ENCODE measurements at regions not wholly inside any gene's neighbourhood (a gene's known extent, or its start where the extent isn't known, plus 50 kb on each side); places are given as distances from the start of the nearest gene placed in this dataset.

- no peak for DNase-seq (ENCODE audit: low spot score)
Observed at GRCh38 chr12:30019366-30020140, 235.8 kb upstream of the TMTC1 start.

DNA sequence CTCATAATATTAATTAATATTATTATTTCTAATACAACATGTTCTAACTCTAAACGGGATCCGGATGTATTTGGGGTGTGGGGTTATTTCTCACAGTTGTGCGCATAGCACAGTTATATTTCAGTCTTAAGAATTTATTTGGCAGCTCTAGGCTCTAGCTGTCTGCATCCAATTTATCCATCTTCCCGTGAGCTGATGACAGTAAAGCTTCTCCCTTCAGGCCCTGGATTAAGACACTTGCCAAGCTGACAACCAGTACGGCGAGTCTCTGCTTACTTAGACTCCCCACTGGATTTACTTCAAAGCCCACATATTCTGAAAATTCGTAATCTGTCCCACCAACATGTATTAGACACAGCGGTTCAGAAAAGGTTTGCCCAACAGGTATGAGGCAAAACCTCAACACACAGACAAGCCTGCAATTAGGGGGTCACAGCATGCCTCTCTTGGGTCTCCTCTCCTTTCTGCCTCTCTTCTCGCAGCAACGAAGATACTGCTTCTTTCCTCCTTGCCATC lies 232.9 kb upstream of the TMTC1 start:
- no peak for DNase-seq (ENCODE audit: low spot score)

- no peak for DNase-seq (ENCODE audit: low spot score)
Observed at GRCh38 chr12:30015631-30016337, 232.0 kb upstream of the TMTC1 start.

DNA sequence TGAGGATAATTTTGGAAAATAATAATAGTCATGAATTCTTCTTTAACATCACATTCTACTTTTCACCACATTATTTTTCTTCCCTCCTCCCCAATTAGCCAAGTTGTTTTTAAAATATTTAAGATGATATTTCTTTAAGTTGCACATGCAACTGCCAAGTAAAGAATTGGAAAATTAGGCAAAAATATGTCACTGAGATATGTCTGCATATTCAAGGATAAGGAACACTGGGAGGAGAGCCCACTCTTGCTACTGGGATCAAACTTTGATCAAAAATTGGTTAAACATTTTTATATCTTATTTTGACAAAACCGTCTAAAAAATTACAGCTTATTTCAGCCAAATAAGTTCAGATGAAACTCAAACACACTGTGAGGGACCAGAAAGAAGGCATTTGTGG lies 231.2 kb upstream of the TMTC1 start:
- DNase-seq (ENCODE audit: low spot score): no peak

- DNase-seq (ENCODE audit: low spot score): no peak
Observed at GRCh38 chr12:30012816-30013450, 229.2 kb upstream of the TMTC1 start.

DNA sequence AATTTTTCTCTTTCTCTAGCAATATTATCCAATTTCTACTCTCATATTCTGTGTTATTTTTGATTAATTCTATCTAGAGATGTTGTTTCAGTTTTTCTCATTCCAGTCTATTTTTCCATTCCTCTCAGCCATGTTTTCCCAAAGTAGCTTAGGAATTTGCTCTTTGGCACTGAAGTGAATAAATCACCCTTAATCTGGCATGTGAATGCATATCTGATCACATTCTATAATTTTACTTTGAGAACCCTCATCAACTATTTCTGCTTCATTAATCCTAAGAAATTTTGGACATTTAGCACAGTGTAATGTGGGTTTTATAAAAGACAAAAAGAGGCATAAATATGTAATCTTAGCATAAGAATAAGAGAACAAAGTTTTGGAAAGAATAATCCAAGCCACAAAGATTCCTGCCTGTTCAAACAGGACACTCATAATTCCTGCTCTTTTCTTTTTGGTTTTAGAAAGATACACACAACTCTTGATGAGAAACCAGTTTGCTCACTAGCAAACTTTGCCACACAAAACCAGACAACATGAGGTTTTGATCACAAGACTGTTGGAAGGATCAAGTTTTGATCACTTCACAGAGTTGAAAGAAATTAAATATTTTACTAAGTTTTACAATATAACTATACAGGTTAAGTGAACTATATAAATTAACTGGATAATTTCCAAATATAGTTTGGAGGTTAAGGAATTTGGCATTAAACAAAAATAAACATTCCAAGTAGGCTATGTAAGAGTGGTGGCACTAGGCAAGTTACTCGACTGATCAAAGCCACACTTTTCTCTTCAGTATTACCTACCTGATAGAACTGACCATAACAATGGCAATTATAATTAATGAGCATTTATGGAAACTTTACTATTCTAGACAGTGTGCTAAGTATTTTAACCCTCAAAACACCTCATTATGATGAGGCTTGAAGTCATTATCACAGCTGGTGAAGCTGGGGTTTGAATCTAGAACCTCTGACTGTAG lies 226.6 kb upstream of the TMTC1 start:
- DNase-seq (ENCODE audit: low spot score): no peak

DNA sequence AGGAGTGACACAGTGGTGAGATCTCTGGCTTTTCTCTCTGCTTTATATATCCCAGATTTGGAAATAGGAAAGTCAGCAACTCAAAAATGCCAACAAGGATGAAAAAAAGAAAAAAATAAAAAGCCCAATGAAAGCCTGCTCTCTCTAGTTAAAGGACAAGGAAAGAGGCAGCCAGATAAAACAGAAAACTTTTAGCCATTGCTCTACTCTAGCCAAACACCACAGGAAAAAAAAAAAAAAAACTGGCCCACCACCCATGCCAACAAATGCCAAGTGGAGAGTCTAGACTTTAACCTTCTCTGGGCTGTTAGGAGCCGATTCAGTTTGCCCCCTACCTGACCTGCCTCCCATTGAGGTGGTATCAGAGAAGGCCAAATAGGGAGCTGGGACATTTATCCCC lies 222.3 kb upstream of the TMTC1 start:
- DNase-seq (ENCODE audit: low spot score): no peak

DNA sequence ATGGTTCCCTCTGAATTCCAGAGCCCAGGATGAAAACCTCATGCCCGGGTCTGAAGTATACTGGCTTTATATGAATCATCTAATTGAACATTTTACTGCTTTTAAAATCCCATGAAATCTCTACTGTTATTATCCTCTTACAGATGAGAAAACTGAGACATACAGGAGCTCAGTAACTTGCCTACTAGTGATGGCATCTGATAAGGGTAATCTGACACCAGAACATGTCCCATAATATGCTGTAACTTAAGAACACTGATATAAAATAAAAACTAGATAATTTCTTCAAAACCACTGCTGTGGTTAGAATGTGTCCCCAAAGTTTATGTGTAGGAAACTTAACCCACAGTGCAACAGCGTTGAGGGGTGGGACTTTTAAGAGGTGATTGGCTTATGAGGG lies 219.6 kb upstream of the TMTC1 start:
- no peak for DNase-seq (ENCODE audit: low spot score)

DNA sequence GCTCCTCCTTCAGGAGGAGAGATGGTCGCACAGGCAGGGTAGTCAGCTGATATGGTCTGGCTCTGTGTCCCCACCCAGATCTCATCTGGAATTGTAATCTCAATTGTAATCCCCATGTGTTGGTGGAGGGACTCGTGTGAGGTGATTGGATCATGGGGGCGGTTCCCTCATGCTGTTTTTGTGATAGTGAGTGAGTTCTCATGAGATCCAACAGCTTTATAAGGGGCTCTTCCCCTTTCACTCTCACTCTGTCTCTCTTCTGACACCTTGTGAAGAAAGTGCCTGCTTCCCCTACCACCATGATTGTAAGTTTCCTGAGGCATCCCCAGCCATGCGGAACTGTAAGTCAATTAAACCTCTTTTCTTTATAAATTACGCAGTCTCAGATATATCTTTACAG lies 218.9 kb upstream of the TMTC1 start:
- DNase-seq (ENCODE audit: low spot score): no peak

- no peak for DNase-seq (ENCODE audit: low spot score)
Observed at GRCh38 chr12:30000401-30000800, 216.7 kb upstream of the TMTC1 start.

- no peak for DNase-seq (ENCODE audit: low spot score)
Observed at GRCh38 chr12:29996993-29997392, 213.3 kb upstream of the TMTC1 start.

DNA sequence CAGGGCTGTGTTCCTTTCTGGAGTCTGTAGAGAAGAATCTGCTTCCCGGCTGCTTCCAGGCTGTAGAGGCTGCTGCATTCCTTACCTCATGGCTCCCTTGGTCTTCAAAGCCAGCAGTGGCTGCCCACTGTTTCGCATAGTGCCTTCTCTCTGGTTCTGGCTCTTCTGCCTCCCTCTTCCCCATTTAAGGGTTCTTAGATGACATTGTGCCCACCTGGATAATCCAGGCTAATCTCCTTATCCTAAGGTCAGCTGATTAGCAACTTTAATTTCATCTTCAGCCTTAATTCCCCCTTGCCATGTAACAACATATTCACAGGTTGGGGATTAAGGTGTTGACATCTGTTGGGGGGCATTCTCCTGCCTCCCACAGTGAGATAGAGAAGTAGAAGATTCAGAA lies 208.6 kb upstream of the TMTC1 start:
- no peak for DNase-seq (ENCODE audit: low spot score)

DNA sequence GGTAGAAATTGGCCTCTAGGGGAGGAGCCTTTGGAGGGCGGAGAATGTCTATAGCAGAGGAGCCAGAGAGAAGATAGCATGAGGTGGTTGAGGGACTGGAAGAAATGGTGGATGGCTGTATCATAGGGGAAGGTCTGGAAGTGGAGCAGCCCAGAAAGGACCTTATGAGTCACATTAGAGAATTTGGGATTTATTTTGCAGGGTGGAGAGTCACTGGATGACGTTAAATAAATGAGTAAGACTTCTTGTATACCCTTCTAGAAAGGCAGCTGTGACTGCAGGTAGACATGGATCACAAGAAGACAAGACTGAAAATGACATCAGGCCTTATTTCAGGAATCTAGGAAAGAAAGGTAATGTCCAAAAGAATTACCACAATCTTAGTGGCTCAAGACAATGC lies 208.2 kb upstream of the TMTC1 start:
- DNase-seq (ENCODE audit: low spot score): no peak

GRCh38 chr12:29990971-29991370 lies 207.2 kb upstream of the TMTC1 start:
- no peak for DNase-seq (ENCODE audit: low spot score)

GRCh38 chr12:29983851-29984250 lies 200.1 kb upstream of the TMTC1 start:
- no peak for DNase-seq (ENCODE audit: low spot score)

DNA sequence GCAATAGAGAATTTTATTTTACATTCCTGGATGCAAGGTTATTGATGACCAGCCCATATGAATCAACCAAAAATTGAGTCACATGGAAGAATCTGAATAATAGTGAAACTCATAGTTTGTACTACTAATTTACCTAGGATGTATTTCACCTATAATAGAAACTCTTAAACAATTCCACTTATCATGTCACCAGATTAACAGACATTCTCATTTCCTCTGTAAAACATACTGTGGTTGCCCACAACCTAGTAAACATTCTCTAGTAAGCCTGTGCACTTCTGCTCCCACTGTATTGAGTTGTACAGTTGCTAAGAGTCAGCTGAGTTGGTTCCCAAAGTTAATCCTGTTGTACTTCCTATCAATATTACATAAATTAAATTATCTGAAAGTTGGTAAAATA lies 196.6 kb upstream of the TMTC1 start:
- DNase-seq (ENCODE audit: low spot score): no peak

DNA sequence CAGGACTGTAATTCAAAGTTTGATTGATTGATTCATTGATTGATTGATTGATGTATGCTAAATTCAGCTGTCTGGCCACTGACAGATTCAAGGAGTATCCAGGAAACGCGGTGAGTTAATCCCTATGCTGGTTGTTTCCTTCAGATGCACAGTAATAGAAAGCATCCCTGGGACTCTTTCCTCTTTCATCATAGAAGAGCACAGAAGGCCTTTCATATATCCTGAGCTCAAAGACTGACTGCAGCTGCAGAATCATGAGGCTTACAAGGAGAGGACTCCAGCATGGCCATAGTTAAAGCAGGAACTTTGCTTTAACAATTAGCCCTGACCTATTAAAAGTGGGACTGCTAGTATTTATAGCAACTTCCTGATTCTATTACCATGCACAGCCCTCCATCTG lies 187.7 kb upstream of the TMTC1 start:
- no peak for DNase-seq (ENCODE audit: low spot score)

DNA sequence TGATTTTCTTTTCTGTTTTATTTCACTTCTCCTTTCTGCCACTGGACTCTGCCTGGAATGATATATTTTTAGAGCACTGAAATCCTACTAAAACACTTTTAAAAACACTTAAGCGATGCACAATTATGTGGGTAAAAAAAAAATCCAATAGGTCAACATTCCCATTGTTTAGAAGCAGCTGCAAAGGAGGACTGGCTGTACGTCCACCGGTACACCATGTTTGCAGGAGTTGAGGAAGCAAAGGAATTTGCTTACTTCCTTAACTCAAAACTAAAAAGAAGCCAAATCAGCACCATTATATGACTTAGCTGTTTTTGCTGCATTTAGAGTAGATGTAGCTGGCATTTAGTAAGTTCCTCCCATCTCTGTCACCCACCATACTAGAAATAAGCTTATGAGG lies 186.8 kb upstream of the TMTC1 start:
- DNase-seq (ENCODE audit: low spot score): no peak

- no peak for DNase-seq (ENCODE audit: low spot score)
Observed at GRCh38 chr12:29962276-29963035, 178.7 kb upstream of the TMTC1 start.

GRCh38 chr12:29961231-29961630 lies 177.5 kb upstream of the TMTC1 start:
- no peak for DNase-seq (ENCODE audit: low spot score)

GRCh38 chr12:29960122-29960521 lies 176.4 kb upstream of the TMTC1 start:
- no peak for DNase-seq (ENCODE audit: low spot score)
